ENCODE measurements at regions not wholly inside any gene's neighbourhood (a gene's known extent, or its start where the extent isn't known, plus 50 kb on each side); places are given as distances from the start of the nearest gene placed in this dataset.

GRCh38 chr6:117075218-117075617 lies 190.1 kb upstream of the VGLL2 start:
- H3K4me3 ChIP-seq (replicated peaks in 1 of 2; ENCODE audit: low read depth in 2 of 2, low read length in 2 of 2): no peak overlapping the region
- TF ChIP-seq CTCF (IDR thresholded peaks at IDR 0.05; ENCODE audit: low read depth, low read length): no peak
- DNase-seq (ENCODE audit: low read depth in 2 of 2): no peak

GRCh38 chr6:117076076-117076475 lies 189.3 kb upstream of the VGLL2 start:
- H3K4me3 ChIP-seq (replicated peaks in 1 of 2; ENCODE audit: low read depth in 2 of 2, low read length in 2 of 2): no peak overlapping the region
- DNase-seq (ENCODE audit: low read depth in 2 of 2): no peak
- no peak for TF ChIP-seq CTCF (IDR thresholded peaks at IDR 0.05; ENCODE audit: low read depth, low read length)

GRCh38 chr6:117077300-117077699 lies 188.1 kb upstream of the VGLL2 start:
- no peak for DNase-seq (ENCODE audit: low read depth in 2 of 2)
- no peak for TF ChIP-seq CTCF (IDR thresholded peaks at IDR 0.05; ENCODE audit: low read depth, low read length)
- no peak overlapping the region for H3K4me3 ChIP-seq (replicated peaks in 1 of 2; ENCODE audit: low read depth in 2 of 2, low read length in 2 of 2)

- no peak for TF ChIP-seq CTCF (IDR thresholded peaks at IDR 0.05; ENCODE audit: low read depth, low read length)
- H3K4me3 ChIP-seq (replicated peaks in 1 of 2; ENCODE audit: low read depth in 2 of 2, low read length in 2 of 2): no peak overlapping the region
- no peak for DNase-seq (ENCODE audit: low read depth in 2 of 2)
Measured at GRCh38 chr6:117078624-117079023, 186.7 kb upstream of the VGLL2 start.

GRCh38 chr6:117079951-117080350 lies 185.4 kb upstream of the VGLL2 start:
- no peak for DNase-seq (ENCODE audit: low read depth in 2 of 2)
- H3K4me3 ChIP-seq (replicated peaks in 1 of 2; ENCODE audit: low read depth in 2 of 2, low read length in 2 of 2): no peak overlapping the region
- TF ChIP-seq CTCF (IDR thresholded peaks at IDR 0.05; ENCODE audit: low read depth, low read length): no peak

- DNase-seq (ENCODE audit: low read depth in 2 of 2): no peak
- H3K4me3 ChIP-seq (replicated peaks in 1 of 2; ENCODE audit: low read depth in 2 of 2, low read length in 2 of 2): no peak overlapping the region
- no peak for TF ChIP-seq CTCF (IDR thresholded peaks at IDR 0.05; ENCODE audit: low read depth, low read length)
Measured at GRCh38 chr6:117089604-117090003, 175.8 kb upstream of the VGLL2 start.

GRCh38 chr6:117110146-117110545 lies 155.2 kb upstream of the VGLL2 start:
- TF ChIP-seq CTCF (IDR thresholded peaks at IDR 0.05; ENCODE audit: low read depth, low read length): no peak
- no peak overlapping the region for H3K4me3 ChIP-seq (replicated peaks in 1 of 2; ENCODE audit: low read depth in 2 of 2, low read length in 2 of 2)
- DNase-seq (ENCODE audit: low read depth in 2 of 2): no peak
